GM18511 (cell line): ENCODE measurements at regions not wholly inside any gene's neighbourhood (a gene's known extent, or its start where the extent isn't known, plus 50 kb on each side); places are given as distances from the start of the nearest gene placed in this dataset.

Experiments used
- ATAC-seq: cut with Tn5 transposase; IDR thresholded peaks from one replicate; pipeline ENCODE4 v1.9.1; 2021; ENCODE audit warnings: mild to moderate bottlenecking, moderate library complexity; ENCODE audit not compliant: unreplicated experiment

GRCh38 chr12:91241756-91242155, 59.1 kb upstream of the DCN start:
- no peak for ATAC-seq

GRCh38 chr12:91240386-91241095, 57.9 kb upstream of the DCN start:
- ATAC-seq, result no peak

- ATAC-seq, result no peak
Measured at GRCh38 chr12:91239481-91239880, 56.9 kb upstream of the DCN start.
